SK-N-SH (cell line): ENCODE measurements at regions not wholly inside any gene's neighbourhood (a gene's known extent, or its start where the extent isn't known, plus 50 kb on each side); places are given as distances from the start of the nearest gene placed in this dataset.

Source experiments
- CTCF ChIA-PET: fragments of 300-600, 350-600 bp; formaldehyde crosslinking; extraction: SDS; loops from one replicate; lab custom pipeline; 2021; lab: Yijun Ruan, JAX
- POLR2A ChIA-PET: fragments of 350-600 bp; sonication (Branson Sonifier 250); formaldehyde crosslinking; extraction: SDS; loops from one replicate; lab custom pipeline; 2020; ENCODE audit warnings: antibody characterized with exemption, inconsistent platforms; lab: Yijun Ruan, JAX
- DNase-seq: peaks from one replicate; pipeline ENCODE4 v3.0.0; 2012
- H2AFZ ChIP-seq: fragments of 200-600 bp; sonication (generic); 2 replicates; pipeline ENCODE4 v1.8.1; 2016; ENCODE audit warnings: antibody characterized with exemption, mild to moderate bottlenecking, low read depth
- H3F3A ChIP-seq: fragments of 200-600 bp; sonication (generic); replicated peaks from 2 replicates; pipeline ENCODE3; 2016; ENCODE audit warnings: antibody characterized with exemption, mild to moderate bottlenecking; ENCODE audit not compliant: insufficient read depth
- H3K27ac ChIP-seq, 2 experiments: fragments of 200-500 bp in 1 of 2; fragments of 200-600 bp in 1 of 2; sonication (Bioruptor generic) in 1 of 2; sonication (generic), shearing (Covaris generic) in 1 of 2; 2 replicates each; pipeline versions ENCODE4 v1.5.1 to v1.6.1; 2014 to 2016; ENCODE audit warnings: low read depth in 2 of 2, inconsistent platforms in 1 of 2, low read length in 1 of 2, mild to moderate bottlenecking in 1 of 2, mixed read lengths in 1 of 2
- H3K27me3 ChIP-seq: fragments of 200-600 bp; sonication (generic), shearing (Covaris generic); 2 replicates; pipeline ENCODE4 v1.6.1; 2016; ENCODE audit warnings: mixed run types; ENCODE audit not compliant: insufficient read depth
- H3K36me3 ChIP-seq, 2 experiments: fragments of 200-500 bp in 1 of 2; fragments of 200-600 bp in 1 of 2; sonication (Bioruptor generic) in 1 of 2; sonication (generic) in 1 of 2; replicated peaks in 1 of 2; 2 replicates each; pipeline versions ENCODE3 to v1.5.1; 2014 to 2016; ENCODE audit warnings: low read length in 1 of 2, mild to moderate bottlenecking in 1 of 2; ENCODE audit not compliant: insufficient read depth in 2 of 2, control insufficient read depth in 1 of 2
- H3K4me1 ChIP-seq, 2 experiments: fragments of 200-500 bp in 1 of 2; fragments of 200-600 bp in 1 of 2; sonication (Bioruptor generic) in 1 of 2; sonication (generic), shearing (Covaris generic) in 1 of 2; 2 replicates each; pipeline versions ENCODE4 v1.5.1 to v1.6.1; 2014 to 2016; ENCODE audit warnings: low read depth in 1 of 2, low read length in 1 of 2, mixed run types in 1 of 2; ENCODE audit not compliant: insufficient read depth in 2 of 2, control insufficient read depth in 1 of 2
- H3K4me2 ChIP-seq: fragments of 200-600 bp; sonication (generic), shearing (Covaris generic); 2 replicates; pipeline ENCODE4 v1.6.1; 2017; ENCODE audit warnings: mixed run types
- H3K4me3 ChIP-seq, 2 experiments: fragments of 200-500 bp in 1 of 2; fragments of 200-600 bp in 1 of 2; sonication (Bioruptor generic) in 1 of 2; sonication (generic), shearing (Covaris generic) in 1 of 2; 2 replicates each; pipeline versions ENCODE4 v1.5.1 to v1.8.1; 2014 to 2016; ENCODE audit warnings: low read depth in 2 of 2, inconsistent platforms in 1 of 2, low read length in 1 of 2, mild to moderate bottlenecking in 1 of 2, mixed read lengths in 1 of 2, moderate library complexity in 1 of 2
- H3K79me2 ChIP-seq: fragments of 200-600 bp; sonication (generic); 2 replicates; pipeline ENCODE4 v1.8.1; 2017; ENCODE audit warnings: mild to moderate bottlenecking; ENCODE audit not compliant: insufficient read depth
- H3K9ac ChIP-seq: fragments of 200-600 bp; sonication (generic); 2 replicates; pipeline ENCODE4 v1.6.1; 2017; ENCODE audit warnings: mixed run types
- H3K9me2 ChIP-seq: fragments of 200-600 bp; sonication (generic); 2 replicates; pipeline ENCODE4 v1.6.1; 2017; ENCODE audit warnings: mixed run types
- H3K9me3 ChIP-seq: fragments of 200-600 bp; sonication (generic); 2 replicates; pipeline ENCODE4 v1.6.1; 2017; ENCODE audit warnings: mixed run types, mild to moderate bottlenecking, moderate library complexity
- H4K20me1 ChIP-seq: fragments of 200-600 bp; sonication (generic); 2 replicates; pipeline ENCODE4 v1.6.1; 2017; ENCODE audit warnings: mild to moderate bottlenecking, mixed run types; ENCODE audit not compliant: insufficient read depth
- ELF1 ChIP-seq: IDR thresholded peaks from 2 replicates; pipeline ENCODE4 v1.4.0; 2012
- EP300 ChIP-seq, 2 experiments: IDR thresholded peaks; 2 replicates each; pipeline versions ENCODE4 v1.4.0 to v1.6.1; 2012; ENCODE audit warnings: borderline replicate concordance in 1 of 2, low read depth in 1 of 2, low read length in 1 of 2
- FOXM1 ChIP-seq: IDR thresholded peaks from 2 replicates; pipeline ENCODE4 v1.4.0; 2012; ENCODE audit warnings: low read depth, mild to moderate bottlenecking
- JUND ChIP-seq: IDR thresholded peaks from 2 replicates; pipeline ENCODE4 v1.4.0; 2012
- MAX ChIP-seq: IDR thresholded peaks from 2 replicates; pipeline ENCODE4 v1.4.0; 2012; ENCODE audit warnings: low read depth
- MEF2A ChIP-seq: IDR thresholded peaks from 2 replicates; pipeline ENCODE4 v1.4.0; 2012; ENCODE audit warnings: low read depth, borderline replicate concordance
- NFIC ChIP-seq: IDR thresholded peaks from 2 replicates; pipeline ENCODE4 v1.4.0; 2012; ENCODE audit warnings: borderline replicate concordance
- NRF1 ChIP-seq: IDR thresholded peaks from 2 replicates; pipeline ENCODE4 v1.6.1; 2012; ENCODE audit warnings: low read depth, mild to moderate bottlenecking, low read length
- PBX3 ChIP-seq: IDR thresholded peaks from 2 replicates; pipeline ENCODE4; 2012
- RFX5 ChIP-seq: IDR thresholded peaks from 2 replicates; pipeline ENCODE4 v1.6.1; 2012; ENCODE audit warnings: mild to moderate bottlenecking, improper control_type of control experiment, low read length
- RXRA ChIP-seq: IDR thresholded peaks from 2 replicates; pipeline ENCODE4 v1.4.0; 2012; ENCODE audit warnings: low read depth, mild to moderate bottlenecking, borderline replicate concordance
- SMC3 ChIP-seq: IDR thresholded peaks from 2 replicates; pipeline ENCODE4 v1.6.1; 2012; ENCODE audit warnings: low read depth, low read length, improper control_type of control experiment
- TAF1 ChIP-seq: IDR thresholded peaks from 2 replicates; pipeline ENCODE4 v1.6.1; 2012; ENCODE audit warnings: low read depth, mild to moderate bottlenecking, low read length, moderate library complexity, borderline replicate concordance
- WGBS: methylation state at CpG from one replicate; pipeline ENCODE4 v1.1.6; 2017; ENCODE audit warnings: low lambda C conversion rate; 5-methylcytosine and 5-hydroxymethylcytosine counted together
- TF ChIP-seq, protein P1 (sequence below): IDR thresholded peaks from 2 replicates; pipeline ENCODE4 v1.4.0; 2012; ENCODE audit warnings: low read depth, borderline replicate concordance
- TF ChIP-seq, protein P2 (sequence below): fragments of 150-350 bp; IDR thresholded peaks from 2 replicates; pipeline ENCODE4 v1.6.1; 2016; ENCODE audit warnings: mild to moderate bottlenecking, low read depth, low read length

GRCh38 chr1:162997499-162998285, 71.5 kb upstream of the RGS4 start:
- Histone ChIP-seq H3K4me3 (no peak overlapping the region), H3F3A (no peaks in the 10 kb centered on the region), H4K20me1 (no peaks in the 10 kb centered on the region), H3K9me2 (no peaks in the 10 kb centered on the region), H2AFZ (peak overlapping the region; percentile 50), H3K4me1 (0 out of 4 replicates have a peak, but pooled peaks cover 0 to 8% of the 10 kb centered on the region in 2 experiments), H3K27me3 (no peaks in the 10 kb centered on the region), H3K36me3 (no peaks in the 10 kb centered on the region), H3K27ac (peak overlapping the region in 1 of 2 experiments; percentile 82; a peak in 3 of 4 replicates), H3K9me3 (no peaks in the 10 kb centered on the region), H3K4me2 (peak overlapping the region; percentile 54; the same call in 1 of the 2 replicates), H3K9ac (no peak overlapping the region), H3K79me2 (no peaks in the 10 kb centered on the region)
- TF ChIP-seq PBX3: peak; percentile 4; the same call in 1 of the 2 replicates
- no peak; the same call in 1 of the 2 replicates for TF ChIP-seq JUND
- no peak for DNase-seq
- CTCF ChIA-PET: interaction anchor here (0.9 to 1.5 kb wide), 4 partner anchors 8 to 14 kb away, joined by 3 to 4 read pairs (median 4); no protein-coding TSS in a partner anchor
- 52% methylated on average over 2 of the region's 2 CpGs for WGBS
- POLR2A ChIA-PET: no interaction called here

- H2AFZ ChIP-seq: 0 out of 2 replicates have a peak overlapping the region, but pooled peaks have one; percentile 4
- no peaks in the 10 kb centered on the region for H4K20me1 ChIP-seq
- 0 out of 4 replicates have a peak overlapping the region, but pooled peaks of 1 of the 2 experiments have one; percentile 2 for H3K27ac ChIP-seq
- H3K9ac ChIP-seq: no peak overlapping the region
- no peaks in the 10 kb centered on the region for H3K9me2 ChIP-seq
- WGBS: 94% methylated on average over 1 of the region's 1 CpG
- no peaks in the 10 kb centered on the region for H3K27me3 ChIP-seq
- TF ChIP-seq, protein P1, sequence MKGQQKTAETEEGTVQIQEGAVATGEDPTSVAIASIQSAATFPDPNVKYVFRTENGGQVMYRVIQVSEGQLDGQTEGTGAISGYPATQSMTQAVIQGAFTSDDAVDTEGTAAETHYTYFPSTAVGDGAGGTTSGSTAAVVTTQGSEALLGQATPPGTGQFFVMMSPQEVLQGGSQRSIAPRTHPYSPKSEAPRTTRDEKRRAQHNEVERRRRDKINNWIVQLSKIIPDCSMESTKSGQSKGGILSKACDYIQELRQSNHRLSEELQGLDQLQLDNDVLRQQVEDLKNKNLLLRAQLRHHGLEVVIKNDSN: no peak
- no peak for TF ChIP-seq EP300 (IDR thresholded peaks at IDR 0.05; ENCODE audit: borderline replicate concordance in 1 of 2, low read depth in 1 of 2, low read length in 1 of 2)
- TF ChIP-seq MEF2A: no peak
- no peak for TF ChIP-seq MAX
- TF ChIP-seq, protein P2, sequence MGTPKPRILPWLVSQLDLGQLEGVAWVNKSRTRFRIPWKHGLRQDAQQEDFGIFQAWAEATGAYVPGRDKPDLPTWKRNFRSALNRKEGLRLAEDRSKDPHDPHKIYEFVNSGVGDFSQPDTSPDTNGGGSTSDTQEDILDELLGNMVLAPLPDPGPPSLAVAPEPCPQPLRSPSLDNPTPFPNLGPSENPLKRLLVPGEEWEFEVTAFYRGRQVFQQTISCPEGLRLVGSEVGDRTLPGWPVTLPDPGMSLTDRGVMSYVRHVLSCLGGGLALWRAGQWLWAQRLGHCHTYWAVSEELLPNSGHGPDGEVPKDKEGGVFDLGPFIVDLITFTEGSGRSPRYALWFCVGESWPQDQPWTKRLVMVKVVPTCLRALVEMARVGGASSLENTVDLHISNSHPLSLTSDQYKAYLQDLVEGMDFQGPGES: no peak
- no peak for TF ChIP-seq SMC3
- no peak for TF ChIP-seq JUND
- no peak for TF ChIP-seq NRF1
- TF ChIP-seq TAF1: no peak
- TF ChIP-seq ELF1: no peak
- TF ChIP-seq RFX5: no peak
- TF ChIP-seq RXRA: no peak
- TF ChIP-seq FOXM1: no peak
- TF ChIP-seq NFIC: no peak
- POLR2A ChIA-PET: no interaction called here
- H3K4me1 ChIP-seq: 0 out of 4 replicates have a peak, but pooled peaks cover 0 to 8% of the 10 kb centered on the region in 2 experiments
- no peak overlapping the region for H3K4me2 ChIP-seq
- no peaks in the 10 kb centered on the region for H3F3A ChIP-seq
- no peaks in the 10 kb centered on the region for H3K36me3 ChIP-seq
- CTCF ChIA-PET: interaction anchor here (1.5 kb wide), 1 partner anchor 11 kb away, joined by 3 read pairs; no protein-coding TSS in a partner anchor
- no peak for DNase-seq
- no peaks in the 10 kb centered on the region for H3K9me3 ChIP-seq
- no peaks in the 10 kb centered on the region for H3K79me2 ChIP-seq
- H3K4me3 ChIP-seq: no peak overlapping the region
These were observed 72.9 kb upstream of the RGS4 start for GRCh38 chr1:162996261-162996660.
